Myocyte (in vitro differentiated cells): ENCODE measurements at regions not wholly inside any gene's neighbourhood (a gene's known extent, or its start where the extent isn't known, plus 50 kb on each side); places are given as distances from the start of the nearest gene placed in this dataset.
"Not testable (repeated sequence)": the region's sequence is repeated elsewhere in the genome, so short reads cannot be mapped to it uniquely, and the experiment has no call there.

Experiments
- DNase-seq: peaks from one replicate; pipeline ENCODE4 v3.0.0-alpha.2; 2012; ENCODE audit warnings: low read depth

DNA sequence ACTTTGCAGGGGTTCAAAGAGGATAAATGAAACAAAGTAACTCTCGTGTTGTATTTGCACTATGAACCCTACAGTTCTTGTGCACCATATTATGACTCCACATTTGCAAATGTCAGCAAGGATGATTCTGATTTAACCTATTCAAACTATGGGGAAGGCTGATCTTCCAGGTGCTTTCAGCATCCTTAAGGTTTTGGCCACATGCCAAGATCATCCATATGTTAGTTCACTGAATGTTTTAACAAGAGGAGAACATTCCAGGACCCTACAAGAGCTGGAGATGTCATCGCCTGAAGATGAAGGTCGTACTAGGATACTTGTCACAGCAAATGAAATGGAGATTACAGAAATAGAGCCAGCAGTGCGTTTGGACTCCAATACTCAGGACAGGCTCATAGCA, 114.2 kb downstream of the DHRS2 start:
- no peak for DNase-seq

DNA sequence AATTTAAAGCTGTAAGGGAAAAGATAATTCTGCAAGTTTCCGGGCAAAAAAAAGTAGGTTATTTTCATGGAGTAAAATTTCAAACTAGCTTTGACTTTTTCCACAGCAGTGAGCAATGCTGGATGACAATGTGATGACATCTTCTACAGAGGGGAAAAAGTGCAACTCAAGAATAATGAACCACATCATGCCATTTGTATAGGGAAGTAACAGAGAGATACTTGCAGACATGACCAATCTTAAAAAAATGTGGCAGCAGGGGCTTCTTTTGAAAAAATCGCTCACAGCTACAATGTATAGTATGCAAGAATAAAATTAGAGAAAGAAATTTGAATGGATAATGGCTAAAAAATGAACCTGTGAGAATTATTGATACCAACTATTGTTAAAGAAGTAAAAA, 115.5 kb downstream of the DHRS2 start:
- no peak for DNase-seq

GRCh38 chr14:23763394-23763793, 127.2 kb downstream of the DHRS2 start:
- DNase-seq = no peak

DNA sequence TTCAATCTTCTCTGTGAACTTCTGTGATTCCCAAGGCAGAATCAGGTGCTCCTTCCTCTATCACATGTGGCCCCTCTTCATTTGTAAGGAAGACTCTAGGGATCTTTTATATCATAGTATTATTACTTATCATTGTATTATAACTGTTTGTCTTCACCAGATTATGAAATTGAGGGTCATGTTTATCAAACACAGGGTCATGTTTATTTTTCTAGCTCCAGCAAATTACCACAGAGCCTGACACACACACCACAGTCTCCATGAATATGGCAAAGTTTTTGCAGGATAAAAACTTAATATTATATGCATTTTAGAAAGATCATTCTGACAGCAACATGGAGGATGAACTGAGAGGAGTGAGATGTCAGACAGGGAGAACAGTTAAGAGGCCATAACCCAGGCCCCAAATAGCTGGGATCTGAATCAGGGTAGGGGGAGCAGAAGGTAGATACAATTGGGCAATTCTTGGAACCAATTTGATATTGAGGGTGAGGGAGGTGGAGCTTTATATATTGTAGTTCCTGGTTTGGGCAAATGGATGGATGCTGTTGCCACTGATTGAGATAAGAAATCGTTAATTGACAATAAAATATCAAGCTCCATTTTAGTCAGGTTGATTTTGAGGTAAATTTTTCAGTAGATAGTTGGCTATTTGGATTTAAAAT, 130.7 kb downstream of the DHRS2 start:
- DNase-seq = no peak

DNA sequence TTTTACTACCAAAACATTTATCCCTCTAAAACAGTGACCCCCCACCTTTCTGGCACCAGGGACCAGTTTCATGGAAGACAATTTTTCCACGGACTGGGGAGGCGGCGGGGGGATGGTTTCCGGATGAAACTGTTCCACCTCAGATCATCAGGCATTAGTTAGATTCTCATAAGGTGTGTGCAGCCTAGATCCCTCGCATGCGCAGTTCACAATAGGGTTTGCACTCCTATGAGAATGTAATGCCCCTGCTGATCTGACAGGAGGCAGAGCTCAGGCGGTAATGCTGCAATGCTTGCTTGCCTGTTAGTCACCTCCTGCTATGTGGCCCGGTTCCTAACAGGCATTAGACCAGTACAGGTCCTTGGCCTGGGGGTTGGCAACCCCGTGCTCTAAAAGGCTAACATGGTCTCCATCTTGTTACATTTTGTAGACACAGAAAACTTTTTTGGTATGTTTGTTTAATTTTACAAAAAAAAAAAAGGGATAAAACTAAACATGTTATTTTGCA, 133.1 kb downstream of the DHRS2 start:
- not testable (repeated sequence) for DNase-seq

DNA sequence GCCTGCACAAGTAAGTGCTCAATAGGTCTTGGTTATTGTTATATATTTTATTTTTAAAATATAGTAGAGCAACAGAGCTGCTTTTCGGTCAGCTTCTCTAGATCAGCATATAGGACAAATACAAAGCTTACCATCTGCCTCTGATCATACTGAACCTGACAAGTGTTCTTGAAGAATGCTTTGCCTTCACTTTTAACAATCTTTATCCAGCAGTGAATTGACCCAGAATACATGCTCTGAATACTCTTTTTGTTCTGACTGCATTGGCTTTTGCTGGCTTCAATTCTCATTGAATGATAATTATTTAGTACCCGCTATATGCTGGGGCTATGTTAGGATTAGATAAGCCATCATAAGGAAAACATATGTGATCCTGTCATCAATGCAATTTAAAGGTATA, 137.8 kb downstream of the DHRS2 start:
- DNase-seq = no peak

DNA sequence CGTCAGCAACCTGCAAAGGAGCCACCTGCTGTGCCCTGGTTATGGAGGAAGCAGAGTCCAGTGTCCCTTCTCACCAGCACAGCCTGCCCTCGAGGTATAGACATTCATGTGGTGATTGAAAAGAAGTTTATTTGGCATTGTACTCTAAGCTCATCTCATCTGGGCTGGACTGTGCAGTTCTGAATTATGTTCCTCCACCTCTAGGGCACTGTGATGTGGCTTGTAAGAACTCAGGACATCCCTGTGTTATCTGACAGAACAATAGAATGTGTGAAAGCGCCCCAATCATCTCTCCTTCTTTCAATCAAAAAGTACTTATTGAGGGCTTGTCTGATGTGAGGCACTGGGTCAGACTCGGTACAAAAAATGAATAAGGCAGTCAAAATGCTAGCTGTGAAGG, 140.1 kb downstream of the DHRS2 start:
- DNase-seq = no peak

DNA sequence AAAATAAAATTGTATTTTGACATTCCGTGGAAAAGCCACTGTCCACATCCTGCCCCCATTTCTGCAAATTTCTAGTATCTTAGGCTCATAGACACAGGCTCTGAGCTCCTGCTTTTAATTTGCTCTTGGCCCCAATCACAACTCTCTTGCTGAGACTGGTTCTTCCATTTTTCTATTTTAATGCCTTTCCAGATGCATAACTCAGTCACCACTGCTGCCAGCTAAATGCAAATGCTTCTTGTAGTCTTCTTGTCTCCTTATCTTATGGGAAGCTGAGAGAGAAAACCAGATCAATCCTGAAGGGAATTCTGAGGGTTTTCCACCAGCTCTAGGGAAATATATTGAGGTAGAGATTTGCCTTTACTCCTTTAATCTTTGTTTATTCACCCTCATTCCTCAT, 149.0 kb downstream of the DHRS2 start:
- no peak for DNase-seq

DNA sequence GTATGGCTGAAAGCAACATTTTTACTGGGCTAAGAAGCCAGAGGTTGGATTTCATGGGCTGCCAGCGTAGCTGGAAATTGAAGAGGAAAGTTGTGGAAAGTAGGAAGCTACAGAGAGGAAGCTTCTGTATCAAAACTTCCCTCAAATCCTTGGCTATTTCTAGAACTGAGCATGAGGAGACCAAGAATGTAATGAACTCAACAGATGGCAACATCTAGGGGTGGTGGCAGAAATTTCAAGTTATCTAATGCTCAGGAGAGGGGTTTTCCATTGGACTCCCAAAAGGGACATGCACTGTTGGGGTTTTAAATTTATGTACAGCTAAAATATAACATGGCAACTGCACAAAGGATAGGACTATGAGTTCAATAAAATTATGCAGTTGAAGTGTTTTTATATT, 151.3 kb downstream of the DHRS2 start:
- DNase-seq = peak; percentile 59

- DNase-seq = no peak
Measured at GRCh38 chr14:23789696-23790095, 153.5 kb downstream of the DHRS2 start.

DNA sequence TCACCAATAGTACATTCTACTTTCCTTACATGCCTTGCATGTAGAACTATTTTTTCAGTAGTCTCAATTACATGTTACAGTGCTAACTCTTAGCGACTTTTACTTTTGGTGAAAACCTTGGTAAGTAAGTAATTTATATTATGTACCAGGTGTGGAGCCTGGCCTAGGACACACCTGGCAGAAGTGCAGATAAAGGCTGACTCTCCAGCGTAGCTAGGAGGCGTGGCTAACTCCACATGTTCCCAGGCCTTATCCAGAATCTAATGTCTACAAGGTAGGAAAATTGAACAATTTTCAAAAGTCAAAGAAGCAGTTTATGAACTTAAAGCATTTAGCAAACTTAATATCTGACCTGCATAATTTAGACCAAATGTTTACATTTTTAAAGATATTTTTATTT, 157.4 kb downstream of the DHRS2 start:
- no peak for DNase-seq

GRCh38 chr14:23800811-23801210, 152.8 kb upstream of the DHRS4 start:
- no peak for DNase-seq

GRCh38 chr14:23801766-23802165, 151.8 kb upstream of the DHRS4 start:
- no peak for DNase-seq

- no peak for DNase-seq
Measured at GRCh38 chr14:23804817-23805216, 148.8 kb upstream of the DHRS4 start.

DNA sequence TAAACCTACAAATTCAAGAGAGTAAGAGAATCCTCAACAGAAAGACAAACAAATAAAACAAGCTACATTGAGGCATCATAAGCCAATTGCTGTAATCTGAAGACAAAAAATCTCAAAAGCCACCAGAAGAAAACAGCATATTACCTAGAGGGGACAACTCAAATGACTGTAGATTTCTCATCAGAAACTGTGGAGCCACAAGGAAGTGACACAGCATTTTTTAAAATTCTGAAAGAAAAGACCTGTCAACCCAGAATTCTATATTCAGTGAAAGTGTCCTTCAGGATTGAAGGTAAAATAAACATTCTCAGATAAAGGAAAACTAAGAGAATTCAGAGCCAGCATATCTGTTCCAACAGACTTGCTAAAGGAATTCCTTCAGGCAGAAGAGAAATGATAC, 147.8 kb upstream of the DHRS4 start:
- no peak for DNase-seq

DNA sequence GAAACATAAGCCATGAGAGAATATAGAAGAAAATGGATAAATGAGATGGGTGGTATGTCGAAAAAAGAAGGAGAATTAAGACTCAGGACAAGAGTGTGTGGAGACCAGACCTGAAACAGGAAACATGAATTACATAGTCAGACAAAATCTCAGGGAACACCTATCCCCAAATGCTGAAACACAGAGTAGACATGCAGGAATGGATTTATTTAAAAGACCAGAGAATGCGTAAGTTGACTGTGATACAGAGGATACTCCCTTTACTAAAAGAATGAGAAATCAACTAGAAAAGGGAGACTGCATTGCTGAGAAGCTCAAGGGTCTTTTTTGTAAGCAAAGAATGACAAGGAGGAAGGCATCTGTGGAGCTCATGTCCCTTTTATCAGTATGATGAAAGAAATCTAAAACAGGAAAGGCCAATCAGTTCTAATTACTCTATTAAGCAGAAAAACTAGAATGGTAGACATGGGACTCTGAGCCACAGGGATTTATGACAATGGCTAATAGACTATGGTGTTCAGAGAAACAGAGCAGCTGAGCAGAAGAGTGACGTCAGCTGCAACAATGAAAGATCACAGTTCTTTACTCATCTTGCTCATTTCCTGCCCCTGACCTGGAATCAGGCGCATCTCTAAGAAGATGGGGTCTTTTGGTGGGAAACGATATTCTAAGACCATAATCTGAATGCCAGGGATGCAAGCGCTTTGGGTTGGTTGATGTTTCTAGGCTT, 138.9 kb upstream of the DHRS4 start:
- no peak for DNase-seq

DNA sequence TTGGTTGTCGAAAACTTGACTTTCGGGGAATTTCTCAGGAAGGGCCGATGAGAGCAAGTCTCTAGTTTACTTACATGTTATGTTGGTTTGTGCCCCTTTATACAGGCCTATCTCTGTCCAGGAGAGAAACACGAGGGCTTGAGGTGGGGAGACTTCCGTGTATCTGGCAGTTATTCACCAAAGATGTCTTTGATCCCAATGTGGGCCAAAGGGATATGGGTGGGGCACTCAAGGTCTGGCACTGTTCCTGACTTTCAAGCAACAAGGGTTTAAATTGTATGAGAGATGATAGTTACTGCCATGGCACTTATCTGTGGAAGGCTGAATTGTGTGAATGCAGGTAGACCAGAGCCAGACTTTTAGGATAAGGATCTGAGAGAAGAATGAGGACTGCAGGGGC, 137.2 kb upstream of the DHRS4 start:
- DNase-seq = no peak

GRCh38 chr14:23817164-23817767, 136.3 kb upstream of the DHRS4 start:
- no peak for DNase-seq

- peak; percentile 80 for DNase-seq
Measured at GRCh38 chr14:23827100-23827892, 126.3 kb upstream of the DHRS4 start.

- DNase-seq = no peak
Measured at GRCh38 chr14:23828001-23828400, 125.6 kb upstream of the DHRS4 start.

GRCh38 chr14:23828616-23829015, 125.0 kb upstream of the DHRS4 start:
- DNase-seq = no peak
